ENCODE measurements at regions not wholly inside any gene's neighbourhood (a gene's known extent, or its start where the extent isn't known, plus 50 kb on each side); places are given as distances from the start of the nearest gene placed in this dataset.

- TF ChIP-seq ZBTB4 (CRISPR knock-in tag; IDR thresholded peaks at IDR 0.05) (no peak), EP300 (IDR thresholded peaks at IDR 0.05; ENCODE audit: borderline replicate concordance in 1 of 2, control insufficient read depth in 1 of 2, low read depth in 2 of 2, low read length in 2 of 2) (no peak), RAD51 (IDR thresholded peaks at IDR 0.05) (no peak), RFX5 (IDR thresholded peaks at IDR 0.05; ENCODE audit: low read depth, low read length) (no peak), MEF2A (IDR thresholded peaks at IDR 0.05; ENCODE audit: insufficient read depth, low read depth, low read length) (no peak)
Measured at GRCh38 chr20:58596750-58597248, 54.3 kb upstream of the STX16 start (continued).

GRCh38 chr20:58596244-58596643 lies 54.8 kb upstream of the STX16 start:
- SMC1A ChIA-PET (ENCODE audit: uncharacterized antibody, unreplicated experiment) = no interaction called here
- ATAC-seq = no peak
- no TSS peak for BruUV-seq (replicated peaks)
- no peak for TF ChIP-seq MYC (IDR thresholded peaks at IDR 0.05; ENCODE audit: insufficient read depth, insufficient read length, insufficient replicate concordance, low read length, severe bottlenecking)
- TF ChIP-seq MXI1 (IDR thresholded peaks at IDR 0.05; ENCODE audit: low read depth, low read length) = no peak
- no peak for TF ChIP-seq PML (IDR thresholded peaks at IDR 0.05; ENCODE audit: low read length)
- TF ChIP-seq REST (IDR thresholded peaks at IDR 0.05; ENCODE audit: low read depth, low read length) = no peak
- TF ChIP-seq ZBTB40 (IDR thresholded peaks at IDR 0.05; ENCODE audit: borderline replicate concordance) = no peak

More at GRCh38 chr20:58596244-58596643, 54.8 kb upstream of the STX16 start:
- Histone ChIP-seq H3K4me3 (no peak overlapping the region), H2AFZ (ENCODE audit: control insufficient read depth, low read depth, low read length) (no peak overlapping the region), H3K79me2 (ENCODE audit: control insufficient read depth, insufficient read depth, low read length) (no peaks in the 10 kb centered on the region), H3K27ac (ENCODE audit: control insufficient read depth, insufficient read depth) (no peak overlapping the region), H3K4me2 (ENCODE audit: control insufficient read depth, insufficient read depth) (no peak overlapping the region), H3K27me3 (replicated peaks in 1 of 2; ENCODE audit: control insufficient read depth in 2 of 2, insufficient read depth in 2 of 2, low read length in 1 of 2) (peaks cover 0 to 3% of the 10 kb centered on the region in 2 experiments; a peak in 2 of 4 replicates), H4K20me1 (ENCODE audit: control insufficient read depth, insufficient read depth) (no peaks in the 10 kb centered on the region), H3K9me3 (replicated peaks; ENCODE audit: control insufficient read depth, insufficient read depth, low read length) (no peaks in the 10 kb centered on the region), H3K4me1 (ENCODE audit: control insufficient read depth, insufficient read depth, low read length) (no peaks in the 10 kb centered on the region), H3K9ac (ENCODE audit: control insufficient read depth, insufficient read depth, low read length) (no peak overlapping the region), H3K36me3 (ENCODE audit: control insufficient read depth in 2 of 2, insufficient read depth in 2 of 2, low read length in 1 of 2) (no peaks in the 10 kb centered on the region)
- ChIA-PET CTCF (no interaction called here), RAD21 (ENCODE audit: unreplicated experiment) (no interaction called here), POLR2A (no interaction called here)
- intact Hi-C loops (cut with micrococcal nuclease; ENCODE audit: unreplicated experiment) (no loop called here), in situ Hi-C loops (cut with MboI) (no loop called here)
- 35% methylated on average over 6 of the region's 6 CpGs for WGBS (ENCODE audit: insufficient coverage, insufficient replicate concordance, low lambda C conversion rate, missing lambda C conversion rate)
- FAIRE-seq (no peak), DNase-seq (ENCODE audit: low read depth, low spot score) (no peak)

Data from GM12878 (cell line).